ENCODE measurements at regions not wholly inside any gene's neighbourhood (a gene's known extent, or its start where the extent isn't known, plus 50 kb on each side); places are given as distances from the start of the nearest gene placed in this dataset.

DNA sequence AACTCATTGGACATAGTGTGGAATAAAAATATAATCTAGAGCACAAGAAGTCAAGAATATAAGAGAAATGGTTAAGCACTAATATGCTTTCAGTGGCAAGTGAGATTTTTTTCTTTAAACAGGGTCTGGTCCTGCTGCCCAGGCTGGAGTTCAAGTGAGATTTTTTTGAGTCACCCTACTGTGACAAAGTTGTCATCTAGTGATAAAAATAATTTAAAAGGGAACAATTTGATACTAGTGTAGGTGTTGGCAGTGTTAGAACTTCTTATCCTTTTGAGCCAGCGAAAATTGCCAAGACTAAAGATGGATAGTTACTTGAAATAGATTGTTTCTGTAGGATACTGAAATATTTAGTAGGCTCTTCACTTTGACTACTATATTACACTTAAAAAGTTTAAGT, 67.9 kb upstream of the TECRL start:
- no peak for TF ChIP-seq EZH2 (IDR thresholded peaks at IDR 0.05; ENCODE audit: borderline replicate concordance, low read depth, low read length, severe bottlenecking)
- TF ChIP-seq, protein P1, sequence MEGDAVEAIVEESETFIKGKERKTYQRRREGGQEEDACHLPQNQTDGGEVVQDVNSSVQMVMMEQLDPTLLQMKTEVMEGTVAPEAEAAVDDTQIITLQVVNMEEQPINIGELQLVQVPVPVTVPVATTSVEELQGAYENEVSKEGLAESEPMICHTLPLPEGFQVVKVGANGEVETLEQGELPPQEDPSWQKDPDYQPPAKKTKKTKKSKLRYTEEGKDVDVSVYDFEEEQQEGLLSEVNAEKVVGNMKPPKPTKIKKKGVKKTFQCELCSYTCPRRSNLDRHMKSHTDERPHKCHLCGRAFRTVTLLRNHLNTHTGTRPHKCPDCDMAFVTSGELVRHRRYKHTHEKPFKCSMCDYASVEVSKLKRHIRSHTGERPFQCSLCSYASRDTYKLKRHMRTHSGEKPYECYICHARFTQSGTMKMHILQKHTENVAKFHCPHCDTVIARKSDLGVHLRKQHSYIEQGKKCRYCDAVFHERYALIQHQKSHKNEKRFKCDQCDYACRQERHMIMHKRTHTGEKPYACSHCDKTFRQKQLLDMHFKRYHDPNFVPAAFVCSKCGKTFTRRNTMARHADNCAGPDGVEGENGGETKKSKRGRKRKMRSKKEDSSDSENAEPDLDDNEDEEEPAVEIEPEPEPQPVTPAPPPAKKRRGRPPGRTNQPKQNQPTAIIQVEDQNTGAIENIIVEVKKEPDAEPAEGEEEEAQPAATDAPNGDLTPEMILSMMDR (IDR thresholded peaks at IDR 0.05; ENCODE audit: borderline replicate concordance, extremely low read depth, low read length, poor library complexity, severe bottlenecking), result no peak
